NCI-H774 (cell line): ENCODE measurements at regions not wholly inside any gene's neighbourhood (a gene's known extent, or its start where the extent isn't known, plus 50 kb on each side); places are given as distances from the start of the nearest gene placed in this dataset.

Experiments used
- DNase-seq: peaks from one replicate; lab custom pipeline; 2025; lab: John Stamatoyannopoulos, UW

GRCh38 chr20:23231561-23232218 is 118.9 kb upstream of the NXT1 start:
- DNase-seq = no peak

- no peak for DNase-seq
Observed at GRCh38 chr20:23230766-23231385, 119.7 kb upstream of the NXT1 start.

- no peak for DNase-seq
Observed at GRCh38 chr20:23229989-23230388, 120.6 kb upstream of the NXT1 start.

GRCh38 chr20:23228912-23229311 is 121.7 kb upstream of the NXT1 start:
- no peak for DNase-seq

GRCh38 chr20:23227976-23228375 is 122.6 kb upstream of the NXT1 start:
- no peak for DNase-seq

- no peak for DNase-seq
Observed at GRCh38 chr20:23227274-23227673, 123.3 kb upstream of the NXT1 start.

GRCh38 chr20:23226612-23227265 is 123.9 kb upstream of the NXT1 start:
- no peak for DNase-seq

GRCh38 chr20:23225407-23226060 is 125.1 kb upstream of the NXT1 start:
- DNase-seq = no peak

- no peak for DNase-seq
Observed at GRCh38 chr20:23224806-23225205, 125.8 kb upstream of the NXT1 start.

- no peak for DNase-seq
Observed at GRCh38 chr20:23223908-23224580, 126.5 kb upstream of the NXT1 start.

GRCh38 chr20:23222531-23223200 is 127.9 kb upstream of the NXT1 start:
- DNase-seq = no peak

- no peak for DNase-seq
Observed at GRCh38 chr20:23217023-23217422, 130.9 kb upstream of the CD93 start.

- DNase-seq = no peak
Observed at GRCh38 chr20:23215344-23215995, 129.3 kb upstream of the CD93 start.

- no peak for DNase-seq
Observed at GRCh38 chr20:23214903-23215302, 128.8 kb upstream of the CD93 start.

GRCh38 chr20:23212464-23212995 is 126.4 kb upstream of the CD93 start:
- DNase-seq = no peak

- no peak for DNase-seq
Observed at GRCh38 chr20:23212011-23212410, 125.9 kb upstream of the CD93 start.

GRCh38 chr20:23211164-23211563 is 125.0 kb upstream of the CD93 start:
- no peak for DNase-seq

- DNase-seq = no peak
Observed at GRCh38 chr20:23207826-23208540, 121.9 kb upstream of the CD93 start.

GRCh38 chr20:23206995-23207394 is 120.9 kb upstream of the CD93 start:
- DNase-seq = no peak

- no peak for DNase-seq
Observed at GRCh38 chr20:23206061-23206460, 119.9 kb upstream of the CD93 start.
